ENCODE measurements at regions not wholly inside any gene's neighbourhood (a gene's known extent, or its start where the extent isn't known, plus 50 kb on each side); places are given as distances from the start of the nearest gene placed in this dataset.

DNA sequence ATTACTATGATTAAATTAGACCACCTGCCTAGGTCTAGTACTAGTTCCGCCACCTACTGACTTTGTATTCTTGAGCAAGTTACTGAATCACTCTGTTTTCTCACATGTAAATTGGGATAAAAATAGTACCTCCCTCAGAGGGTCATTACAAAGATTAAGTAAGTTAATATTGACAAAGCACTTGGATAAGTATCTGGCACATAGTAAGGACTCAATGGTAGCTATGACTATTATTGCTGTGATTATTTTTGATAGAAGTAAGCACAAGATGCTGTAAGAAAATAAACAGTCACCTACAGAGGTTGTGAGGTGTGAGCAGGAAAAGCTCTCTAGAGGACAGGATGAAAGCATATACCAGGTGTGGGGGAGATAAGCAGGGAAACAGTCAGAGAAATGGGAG is 173.1 kb upstream of the PAPPA start:
- TF ChIP-seq, protein P1, sequence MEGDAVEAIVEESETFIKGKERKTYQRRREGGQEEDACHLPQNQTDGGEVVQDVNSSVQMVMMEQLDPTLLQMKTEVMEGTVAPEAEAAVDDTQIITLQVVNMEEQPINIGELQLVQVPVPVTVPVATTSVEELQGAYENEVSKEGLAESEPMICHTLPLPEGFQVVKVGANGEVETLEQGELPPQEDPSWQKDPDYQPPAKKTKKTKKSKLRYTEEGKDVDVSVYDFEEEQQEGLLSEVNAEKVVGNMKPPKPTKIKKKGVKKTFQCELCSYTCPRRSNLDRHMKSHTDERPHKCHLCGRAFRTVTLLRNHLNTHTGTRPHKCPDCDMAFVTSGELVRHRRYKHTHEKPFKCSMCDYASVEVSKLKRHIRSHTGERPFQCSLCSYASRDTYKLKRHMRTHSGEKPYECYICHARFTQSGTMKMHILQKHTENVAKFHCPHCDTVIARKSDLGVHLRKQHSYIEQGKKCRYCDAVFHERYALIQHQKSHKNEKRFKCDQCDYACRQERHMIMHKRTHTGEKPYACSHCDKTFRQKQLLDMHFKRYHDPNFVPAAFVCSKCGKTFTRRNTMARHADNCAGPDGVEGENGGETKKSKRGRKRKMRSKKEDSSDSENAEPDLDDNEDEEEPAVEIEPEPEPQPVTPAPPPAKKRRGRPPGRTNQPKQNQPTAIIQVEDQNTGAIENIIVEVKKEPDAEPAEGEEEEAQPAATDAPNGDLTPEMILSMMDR (IDR thresholded peaks at IDR 0.05) = no peak
- peak in 1 of 4 donors; percentile 59 for TF ChIP-seq EP300 (IDR thresholded peaks at IDR 0.05)

Data from upper lobe of left lung (tissue), 4 donors.